Nephron progenitor cell (in vitro differentiated cells): ENCODE measurements at regions not wholly inside any gene's neighbourhood (a gene's known extent, or its start where the extent isn't known, plus 50 kb on each side); places are given as distances from the start of the nearest gene placed in this dataset.

ENCODE experiments used
- DNase-seq: peaks from one replicate; pipeline ENCODE4 v3.0.0; 2021
- H3K27ac Mint-ChIP-seq: 2 replicates; pipeline ENCODE4 v1.8.0; 2021; ENCODE audit warnings: mild to moderate bottlenecking, moderate library complexity, mixed read lengths
- H3K27me3 Mint-ChIP-seq: 2 replicates; pipeline ENCODE4 v1.8.0; 2021; ENCODE audit warnings: mild to moderate bottlenecking, low read depth, mixed read lengths; ENCODE audit not compliant: poor library complexity
- H3K36me3 Mint-ChIP-seq: 2 replicates; pipeline ENCODE4 v1.8.0; 2021; ENCODE audit warnings: low read depth, mixed read lengths
- H3K4me1 Mint-ChIP-seq: 2 replicates; pipeline ENCODE4 v1.8.0; 2021; ENCODE audit warnings: mixed read lengths
- H3K4me3 Mint-ChIP-seq: 2 replicates; pipeline ENCODE4 v1.8.0; 2021; ENCODE audit warnings: mild to moderate bottlenecking, moderate library complexity, mixed read lengths
- H3K9me3 Mint-ChIP-seq: 2 replicates; pipeline ENCODE4 v1.8.0; 2021; ENCODE audit warnings: mild to moderate bottlenecking, moderate library complexity, mixed read lengths
- CTCF ChIP-seq: fragments of 200-600 bp; sonication (generic); IDR thresholded peaks from 2 replicates; pipeline ENCODE4 v1.5.0; 2021; ENCODE audit warnings: antibody characterized with exemption

- TF ChIP-seq CTCF, result no peak
- no peaks in the 10 kb centered on the region for H3K4me1 Mint-ChIP-seq
- no peak overlapping the region for H3K4me3 Mint-ChIP-seq
- no peaks in the 10 kb centered on the region for H3K9me3 Mint-ChIP-seq
- no peaks in the 10 kb centered on the region for H3K36me3 Mint-ChIP-seq
- H3K27me3 Mint-ChIP-seq, result peaks cover 3% of the 10 kb centered on the region
- DNase-seq, result no peak
- H3K27ac Mint-ChIP-seq, result no peak overlapping the region
Measured at GRCh38 chr20:6559791-6560190, 207.7 kb upstream of the BMP2 start.

DNA sequence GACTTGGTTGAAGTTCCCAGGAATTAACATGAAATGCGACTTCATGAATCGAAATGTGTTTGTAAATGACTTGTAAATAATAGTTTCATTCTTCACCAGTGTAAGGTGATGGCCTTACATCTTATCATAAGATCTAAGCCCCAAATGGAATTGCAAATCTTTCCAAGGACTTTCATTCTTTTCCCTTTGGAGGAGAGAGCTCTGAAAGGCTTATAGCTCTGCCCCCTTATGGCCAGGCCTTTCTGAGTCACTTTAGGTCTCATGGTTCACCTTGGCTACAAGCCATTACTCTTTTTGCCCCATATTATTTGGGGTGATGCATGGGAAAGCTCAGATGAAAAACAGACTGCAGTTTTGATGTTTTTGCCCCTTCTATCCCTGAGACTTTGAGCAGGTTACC lies 209.1 kb upstream of the BMP2 start:
- no peak overlapping the region for H3K27ac Mint-ChIP-seq
- no peak for DNase-seq

GRCh38 chr20:6533761-6534479 lies 233.6 kb upstream of the BMP2 start:
- no peaks in the 10 kb centered on the region for H3K9me3 Mint-ChIP-seq
- no peaks in the 10 kb centered on the region for H3K27me3 Mint-ChIP-seq
- H3K4me1 Mint-ChIP-seq, result peaks cover 18% of the 10 kb centered on the region
- TF ChIP-seq CTCF, result no peak
- H3K4me3 Mint-ChIP-seq, result no peak overlapping the region
- no peaks in the 10 kb centered on the region for H3K36me3 Mint-ChIP-seq
- peak overlapping the region; percentile 97 for H3K27ac Mint-ChIP-seq
- DNase-seq, result no peak

More for the DNA sequence above, 209.1 kb upstream of the BMP2 start:
- no peaks in the 10 kb centered on the region for H3K27me3 Mint-ChIP-seq
- H3K9me3 Mint-ChIP-seq, result no peaks in the 10 kb centered on the region
- H3K4me3 Mint-ChIP-seq, result no peak overlapping the region
- no peaks in the 10 kb centered on the region for H3K36me3 Mint-ChIP-seq
- no peak for TF ChIP-seq CTCF
- H3K4me1 Mint-ChIP-seq, result no peaks in the 10 kb centered on the region

GRCh38 chr20:6533351-6533750 lies 234.1 kb upstream of the BMP2 start:
- Mint-ChIP-seq H3K27ac (peak overlapping the region; percentile 97), H3K36me3 (no peaks in the 10 kb centered on the region), H3K4me3 (no peak overlapping the region), H3K9me3 (no peaks in the 10 kb centered on the region), H3K27me3 (no peaks in the 10 kb centered on the region), H3K4me1 (peaks cover 18% of the 10 kb centered on the region)
- no peak for DNase-seq
- no peak for TF ChIP-seq CTCF

DNA sequence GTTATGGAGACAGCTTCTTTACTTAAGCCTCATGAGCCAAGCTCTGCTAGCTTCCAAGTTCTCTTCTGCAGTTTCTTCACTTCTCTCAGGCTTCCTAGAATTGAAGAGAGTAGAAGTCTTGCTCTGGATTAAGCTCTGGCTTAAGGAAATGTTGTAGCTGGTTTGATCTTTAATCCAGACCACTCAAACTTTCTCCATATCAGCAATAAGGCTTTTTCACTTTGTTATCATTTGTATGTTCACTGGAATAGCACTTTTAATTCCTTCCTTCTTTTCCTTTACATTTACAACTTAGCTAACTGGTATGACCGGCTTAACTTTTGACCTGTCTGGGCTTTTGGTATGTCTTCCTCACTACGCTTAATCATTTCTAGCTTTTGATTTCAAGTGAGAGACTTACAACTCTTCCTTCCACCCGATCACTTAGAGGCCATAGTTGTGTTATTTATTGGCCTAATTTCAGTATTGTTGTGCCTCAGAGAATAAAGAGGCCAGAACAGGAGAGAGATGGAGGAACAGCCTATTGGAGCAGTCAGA lies 236.6 kb upstream of the BMP2 start:
- H3K4me1 Mint-ChIP-seq, result peaks cover 18% of the 10 kb centered on the region
- no peak for DNase-seq
- no peak for TF ChIP-seq CTCF
- peaks cover 4% of the 10 kb centered on the region for H3K9me3 Mint-ChIP-seq
- no peaks in the 10 kb centered on the region for H3K27me3 Mint-ChIP-seq
- no peak overlapping the region for H3K4me3 Mint-ChIP-seq
- no peaks in the 10 kb centered on the region for H3K36me3 Mint-ChIP-seq
- H3K27ac Mint-ChIP-seq, result no peak overlapping the region

- Mint-ChIP-seq H3K9me3 (peaks cover 7% of the 10 kb centered on the region), H3K27ac (no peak overlapping the region), H3K4me3 (no peak overlapping the region), H3K4me1 (peaks cover 17% of the 10 kb centered on the region), H3K27me3 (no peaks in the 10 kb centered on the region), H3K36me3 (no peaks in the 10 kb centered on the region)
- DNase-seq, result no peak
- TF ChIP-seq CTCF, result no peak
Measured at GRCh38 chr20:6530254-6530653, 237.2 kb upstream of the BMP2 start.
